GM19351 (cell line): ENCODE measurements at regions not wholly inside any gene's neighbourhood (a gene's known extent, or its start where the extent isn't known, plus 50 kb on each side); places are given as distances from the start of the nearest gene placed in this dataset.
"Not testable (repeated sequence)": the region's sequence is repeated elsewhere in the genome, so short reads cannot be mapped to it uniquely, and the experiment has no call there.

Experiments used
- ATAC-seq: cut with Tn5 transposase; IDR thresholded peaks from one replicate; pipeline ENCODE4 v1.9.1; 2021; ENCODE audit warnings: mild to moderate bottlenecking, moderate library complexity; ENCODE audit not compliant: unreplicated experiment

DNA sequence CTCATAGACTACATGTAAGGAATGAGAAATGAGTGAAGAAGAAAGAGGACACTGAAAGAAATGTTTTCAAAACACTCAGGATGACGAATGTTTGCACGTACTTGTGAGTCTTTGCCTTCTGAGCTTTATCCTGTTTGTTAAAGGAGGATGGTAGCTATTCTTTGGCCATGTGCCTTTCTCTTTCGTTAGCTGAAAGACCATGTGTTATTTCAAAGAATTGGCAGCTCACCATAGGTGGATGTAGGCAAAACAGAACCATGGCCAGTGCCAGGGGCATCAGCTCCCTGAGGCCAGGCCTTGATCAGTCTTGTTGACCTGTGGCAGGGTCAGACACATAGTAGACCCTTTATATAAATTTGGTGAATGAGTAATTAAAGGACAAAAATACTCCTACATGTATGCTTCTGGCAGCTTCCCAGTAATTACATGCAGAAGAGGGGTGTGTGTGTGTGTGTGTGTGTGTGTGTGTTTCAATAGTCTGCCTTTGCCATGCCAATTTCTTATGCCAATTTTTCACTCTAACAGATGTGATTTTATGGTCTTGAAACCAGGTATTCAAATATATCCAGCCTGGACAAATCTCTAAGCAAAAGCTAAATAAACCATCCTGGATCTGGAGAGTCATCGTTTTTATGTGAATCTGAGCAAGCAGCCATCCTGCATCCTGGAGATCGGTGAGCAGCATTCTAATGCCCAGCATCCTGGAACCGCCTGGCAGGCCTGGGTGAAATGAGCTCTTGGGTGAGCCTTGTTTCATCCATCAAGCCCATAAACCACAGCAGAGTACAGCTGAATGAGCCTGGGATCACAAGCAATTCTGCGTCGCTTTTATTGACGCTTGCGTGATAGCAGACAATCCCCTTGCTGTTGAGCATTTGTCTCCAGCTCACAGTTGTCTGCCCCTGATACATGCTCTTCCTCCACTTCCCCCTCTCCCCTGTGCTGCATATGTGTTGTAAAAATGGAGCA is 475.4 kb downstream of the MED10 start:
- no peak for ATAC-seq

DNA sequence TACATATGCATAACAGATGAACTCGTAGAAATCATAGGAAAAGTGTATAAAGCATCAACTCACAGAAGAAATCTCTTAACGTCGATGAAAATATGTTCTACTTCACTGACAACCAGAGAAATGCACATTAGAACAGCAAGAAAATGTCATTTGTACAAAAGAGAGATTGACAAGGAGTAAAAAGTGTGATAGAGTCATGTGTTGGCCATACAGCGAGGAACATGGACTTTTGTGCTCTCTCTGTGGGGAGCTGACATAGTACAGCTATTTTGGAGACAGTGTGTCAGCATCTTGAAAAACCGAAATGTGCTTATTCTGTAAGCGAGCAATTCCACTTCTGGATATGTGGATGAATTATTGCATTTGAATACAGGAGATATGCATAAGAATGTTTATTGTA is 477.9 kb downstream of the ICE1 start:
- no peak for ATAC-seq

DNA sequence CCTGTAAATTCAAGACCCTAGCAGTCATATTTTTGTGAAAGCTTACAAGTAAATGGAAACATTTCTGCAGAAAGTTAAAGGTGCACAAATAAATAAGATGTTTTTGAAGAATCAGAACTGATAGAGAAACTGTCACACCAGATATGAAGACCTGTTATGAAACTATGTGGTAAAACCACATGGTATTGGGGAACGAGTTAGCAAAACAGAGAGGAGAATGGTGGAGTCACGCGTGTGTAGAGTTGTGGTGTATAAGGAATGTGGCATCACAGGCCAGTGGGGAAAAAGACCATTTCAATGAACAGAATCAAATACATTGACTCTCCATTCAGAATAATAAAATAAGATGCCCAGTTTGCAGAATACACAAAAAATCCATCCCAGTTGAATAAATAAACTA is 477.2 kb downstream of the ICE1 start:
- ATAC-seq = no peak

DNA sequence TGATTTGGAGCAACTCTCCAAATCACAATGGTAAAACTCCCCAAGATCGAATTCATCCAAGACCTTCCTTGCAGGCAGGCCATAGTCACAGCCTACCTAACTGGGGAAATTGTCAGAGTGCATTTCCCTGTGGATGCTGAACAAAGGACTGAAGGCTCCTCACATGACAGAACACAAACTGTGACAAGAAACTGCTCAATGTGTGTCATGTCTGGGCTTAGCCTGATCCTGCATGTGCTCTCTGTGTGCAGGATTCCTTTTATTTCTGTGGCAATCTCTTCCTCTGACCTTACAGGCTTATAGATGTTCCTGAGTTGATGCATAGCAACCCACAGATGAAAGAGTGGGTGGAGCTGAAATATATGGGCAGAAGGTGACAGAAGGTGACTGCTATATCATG is 465.8 kb downstream of the ICE1 start:
- ATAC-seq = no peak

DNA sequence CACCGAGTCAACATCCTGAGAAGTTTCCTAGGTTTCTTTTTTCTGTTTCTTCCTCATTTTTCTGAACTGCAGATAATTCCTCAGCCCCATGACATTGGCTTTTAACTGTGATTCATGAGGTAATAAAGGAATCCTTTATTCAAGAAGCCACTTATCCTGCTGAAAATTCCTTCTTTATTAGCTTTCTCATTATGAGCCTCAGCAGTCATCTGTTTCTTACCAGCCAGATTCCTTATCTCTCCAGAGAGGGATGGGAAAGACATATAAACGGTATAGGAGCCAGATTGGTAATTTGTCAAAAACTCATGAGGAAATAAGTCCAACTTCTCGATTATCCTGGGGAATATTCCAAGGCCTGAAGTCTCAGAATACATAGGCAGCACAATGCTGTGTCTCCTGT is 465.4 kb downstream of the ICE1 start:
- no peak for ATAC-seq

DNA sequence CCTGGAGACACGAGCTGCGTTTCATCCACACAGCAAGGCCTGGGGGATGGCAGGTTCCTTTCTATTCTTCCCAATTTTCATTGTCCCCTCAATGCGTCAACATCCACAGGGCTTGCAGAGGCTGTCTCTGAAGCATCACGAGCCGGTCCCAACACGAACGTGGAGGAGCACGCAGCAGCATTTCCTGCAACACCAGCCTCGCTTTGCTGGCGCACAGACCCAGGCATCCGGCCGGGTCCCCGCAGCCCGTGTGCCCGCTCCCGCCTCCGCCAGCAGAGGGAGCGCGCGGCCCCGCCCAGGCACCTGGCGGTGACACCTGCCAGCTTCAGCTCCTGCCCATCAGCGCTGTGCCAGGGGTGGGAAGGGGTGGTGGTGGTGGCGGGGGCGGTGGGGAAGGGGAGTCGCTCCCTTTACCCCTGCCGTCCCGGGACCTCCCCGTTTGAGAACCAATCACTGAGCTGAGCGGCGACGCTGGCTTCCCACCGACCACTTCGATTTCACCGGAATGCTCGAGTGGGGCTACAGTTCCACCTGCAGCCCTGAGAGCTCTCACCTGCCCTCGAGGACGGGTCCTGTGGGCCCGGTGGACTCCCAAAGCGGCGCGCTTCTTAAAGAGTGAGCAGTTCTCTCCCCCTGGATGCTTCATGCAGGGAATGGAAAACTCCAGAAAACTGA is 464.5 kb downstream of the ICE1 start:
- peak; percentile 86 for ATAC-seq

DNA sequence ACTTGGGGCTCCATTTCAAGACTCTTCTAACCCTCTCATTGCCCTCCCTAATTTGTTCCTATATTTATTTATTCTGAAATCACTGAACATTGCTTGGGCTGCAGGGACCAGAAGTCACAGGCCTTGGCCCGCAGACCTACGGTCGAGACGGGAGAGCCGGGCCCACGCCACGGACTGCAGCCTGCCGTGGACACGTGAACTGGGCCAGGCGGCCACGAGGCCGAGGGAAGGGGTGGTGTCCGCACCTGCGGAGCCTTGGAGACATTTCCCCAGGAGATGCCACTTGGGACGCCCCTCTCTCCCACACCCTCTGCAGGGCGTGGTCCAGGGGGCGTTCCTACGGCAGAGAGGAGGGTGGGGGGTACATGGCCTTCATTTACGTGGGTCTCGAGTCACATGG is 463.9 kb downstream of the ICE1 start:
- no peak for ATAC-seq

DNA sequence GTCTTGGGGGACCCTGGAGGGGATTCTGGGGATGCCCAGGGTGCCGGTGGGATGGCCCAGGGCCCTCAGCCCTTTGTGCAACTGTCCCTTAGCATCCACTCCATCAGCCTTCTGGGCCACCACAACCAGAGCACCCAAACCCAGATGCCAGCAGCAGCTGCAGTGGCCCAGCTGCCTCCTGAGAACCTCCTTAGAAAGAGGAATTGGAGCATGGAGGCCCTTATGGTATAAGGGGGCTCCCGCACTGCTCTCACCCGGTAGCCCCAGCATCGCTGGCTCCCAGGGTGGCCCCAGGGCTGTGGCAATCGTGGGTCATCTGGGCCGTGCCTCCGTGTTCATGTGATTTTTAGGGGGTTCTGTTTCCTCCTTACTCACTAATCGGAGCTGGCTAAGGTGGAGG is 463.3 kb downstream of the ICE1 start:
- no peak for ATAC-seq

DNA sequence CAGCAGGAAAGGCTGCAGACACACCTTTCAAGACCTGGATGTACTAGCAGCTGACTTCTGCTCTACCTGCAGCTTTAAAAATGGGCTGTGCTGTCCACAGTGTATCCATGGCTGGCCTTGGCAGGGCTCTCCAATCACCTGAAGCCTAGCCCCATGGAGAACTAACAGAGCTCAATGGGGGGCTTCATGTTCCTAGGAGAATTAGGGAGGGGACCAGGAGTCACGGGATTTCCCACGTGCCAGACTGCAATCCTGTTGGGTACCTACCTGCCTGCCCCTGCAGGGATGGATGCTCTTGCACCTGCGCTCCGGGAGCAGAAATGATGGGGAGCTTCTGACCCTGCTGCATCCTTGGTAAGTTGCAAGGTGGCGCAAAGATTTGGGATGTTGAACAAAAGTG is 462.1 kb downstream of the ICE1 start:
- ATAC-seq = no peak

DNA sequence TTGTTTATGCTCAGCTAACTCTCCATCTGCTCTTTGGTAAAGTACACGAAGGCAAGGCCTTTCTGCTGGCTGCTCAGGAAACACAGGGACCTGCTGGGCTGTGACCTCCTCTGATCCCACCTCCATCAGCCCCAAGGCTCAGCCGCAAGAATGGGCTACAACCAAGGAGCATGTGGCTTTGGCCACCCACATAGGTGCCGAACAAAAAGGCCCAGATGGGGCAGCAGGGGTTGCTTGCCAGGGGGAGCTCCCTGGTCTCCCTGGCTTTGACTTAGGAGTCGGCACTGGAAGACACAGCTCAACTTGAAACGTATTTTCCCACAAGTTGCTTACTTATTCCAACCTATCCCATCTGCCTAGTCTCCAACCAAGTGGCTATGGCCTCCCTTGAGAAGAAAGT is 461.1 kb downstream of the ICE1 start:
- ATAC-seq = no peak

DNA sequence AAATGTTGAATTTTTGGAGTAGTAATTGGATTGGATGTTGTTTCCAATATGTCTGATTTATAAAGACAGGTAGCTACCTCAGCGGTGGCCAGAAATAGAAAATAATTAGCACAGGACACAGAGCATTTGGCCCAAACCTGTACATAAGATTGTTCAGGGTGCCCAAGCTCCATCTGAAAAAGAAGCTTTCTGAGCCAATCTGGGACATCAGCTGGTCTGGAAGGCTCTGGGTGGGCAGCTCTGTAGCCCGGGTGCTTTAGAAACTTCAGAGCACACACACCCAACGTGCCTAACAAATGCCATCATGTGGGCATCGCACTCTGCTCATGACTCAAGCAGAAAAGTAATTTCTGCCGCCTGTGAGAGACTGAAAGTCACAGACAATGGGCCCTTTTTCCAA is 460.7 kb downstream of the ICE1 start:
- ATAC-seq = no peak

DNA sequence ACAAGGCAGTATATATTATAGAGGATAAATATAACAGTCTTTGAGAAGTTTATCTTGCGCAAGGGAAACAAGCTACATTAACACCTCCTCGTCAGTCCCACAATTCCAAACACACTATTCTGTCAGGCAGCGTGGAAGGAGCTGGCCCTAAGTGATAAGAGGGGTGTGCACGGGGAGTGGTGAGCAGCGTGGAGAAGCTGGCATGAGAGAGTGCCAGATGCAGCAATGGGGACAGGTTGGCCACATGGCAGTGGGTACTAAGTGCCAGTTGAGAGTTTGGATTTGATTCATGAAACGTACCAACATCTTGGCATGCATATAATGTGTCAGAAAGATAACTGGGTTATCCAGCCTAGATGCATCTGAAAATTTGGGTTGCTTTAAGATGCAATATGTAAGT is 460.2 kb downstream of the ICE1 start:
- ATAC-seq = no peak

DNA sequence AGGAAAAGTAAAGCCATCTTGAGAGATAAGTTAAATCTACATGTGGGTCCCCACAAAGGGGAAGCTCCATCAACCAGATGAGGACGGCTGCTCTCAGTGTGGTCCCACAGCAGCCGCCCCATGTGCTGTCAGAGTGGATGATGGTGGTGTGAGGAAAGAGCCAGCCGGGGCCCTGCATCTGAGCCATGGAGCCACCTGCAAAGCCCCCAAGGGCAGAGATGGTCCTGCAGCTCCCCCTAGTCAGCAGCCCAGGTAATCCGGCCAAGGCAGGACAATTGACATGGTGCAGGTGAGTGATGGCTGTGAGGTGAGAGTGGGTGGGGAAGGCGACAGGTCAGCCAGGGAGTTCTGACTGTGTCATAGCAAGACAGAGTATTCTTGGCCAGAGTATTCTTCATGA is 458.8 kb downstream of the ICE1 start:
- ATAC-seq = peak; percentile 75

DNA sequence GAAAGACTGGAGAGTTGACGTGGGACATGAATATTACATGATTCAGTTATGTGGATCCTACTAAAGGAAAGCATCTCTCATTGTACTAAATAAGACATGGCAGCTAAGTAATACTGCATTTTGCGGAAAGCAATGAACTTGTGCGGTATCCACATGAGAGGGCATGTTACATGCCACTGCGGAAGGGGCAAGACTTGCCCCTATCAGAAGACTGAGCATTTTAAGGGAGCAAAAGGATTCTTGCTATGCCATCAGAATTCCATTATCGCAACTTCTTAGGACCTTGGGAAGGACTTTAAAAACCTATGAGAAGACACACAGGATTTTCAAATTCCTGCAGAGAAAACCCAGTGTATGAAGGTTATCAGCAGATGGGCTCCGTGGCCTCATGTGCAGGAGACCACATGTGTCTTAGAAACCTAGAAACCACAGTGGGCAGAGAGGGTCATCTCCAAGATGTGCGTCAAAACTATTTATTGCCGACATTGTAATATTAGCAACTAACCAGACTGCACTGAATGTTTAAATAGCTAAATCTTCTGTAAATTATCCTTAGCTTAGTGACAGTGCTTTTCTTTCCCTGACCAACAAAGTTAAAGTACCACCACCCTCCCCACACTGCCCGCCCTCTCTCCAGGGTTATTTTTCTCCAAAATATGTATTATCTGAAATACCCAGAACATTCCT is 457.7 kb downstream of the ICE1 start:
- no peak for ATAC-seq

DNA sequence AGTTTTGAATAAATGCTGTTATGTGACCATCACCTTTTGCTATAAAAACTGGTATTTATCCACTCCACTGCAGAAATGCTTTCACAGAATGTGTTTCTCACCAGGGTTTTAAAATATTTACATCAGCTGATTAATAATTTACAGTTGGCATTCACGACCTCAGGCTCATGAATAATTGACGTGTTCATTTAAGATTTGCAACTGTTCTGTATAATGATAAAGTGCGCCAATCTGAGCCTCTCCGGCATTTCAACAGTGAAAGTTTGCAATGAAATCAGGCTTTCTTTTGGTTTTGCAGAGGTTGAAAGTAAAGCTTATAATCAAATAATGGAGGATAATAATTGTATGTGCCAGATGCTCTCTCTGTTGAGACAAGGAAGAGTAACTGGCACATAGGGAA is 434.9 kb downstream of the ICE1 start:
- ATAC-seq = no peak

DNA sequence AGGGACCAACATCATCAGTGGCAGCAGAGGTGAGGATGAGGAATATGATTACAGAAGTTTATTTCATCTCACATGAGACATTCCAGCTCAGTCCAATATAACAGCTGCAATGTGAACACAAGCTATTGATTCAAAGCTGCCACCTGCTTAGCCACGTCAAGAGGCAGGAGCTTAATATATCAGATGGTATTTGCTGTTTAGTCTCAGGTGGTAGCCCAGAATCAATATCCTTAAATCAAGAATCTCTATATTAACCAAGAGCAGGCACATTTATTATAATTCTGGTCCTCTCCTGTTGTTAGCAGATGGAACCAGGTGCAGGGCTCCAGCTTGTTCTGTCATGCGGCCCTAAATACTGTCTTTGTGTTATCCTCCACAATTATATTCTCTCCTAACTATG is 431.6 kb downstream of the ICE1 start:
- ATAC-seq = no peak

DNA sequence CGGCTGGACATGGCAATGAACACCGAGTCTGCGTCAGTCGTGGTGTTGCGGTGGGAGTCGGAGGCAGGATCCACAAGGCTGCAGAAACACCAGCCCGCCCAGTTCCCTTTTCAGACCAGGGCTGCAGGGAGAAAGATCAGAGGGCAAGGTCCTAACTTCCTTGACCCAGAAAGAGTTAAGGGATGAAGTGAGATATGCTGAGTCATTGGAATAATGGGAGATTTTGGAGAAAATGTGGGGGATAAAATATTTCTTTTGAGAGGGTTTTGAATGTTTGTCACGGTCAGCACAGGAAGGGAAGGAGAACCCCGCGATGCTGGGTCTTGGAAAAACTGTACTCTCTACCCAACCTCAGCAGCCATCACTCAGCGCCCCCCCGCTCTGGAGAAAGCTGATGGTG is 416.0 kb downstream of the ICE1 start:
- no peak for ATAC-seq

DNA sequence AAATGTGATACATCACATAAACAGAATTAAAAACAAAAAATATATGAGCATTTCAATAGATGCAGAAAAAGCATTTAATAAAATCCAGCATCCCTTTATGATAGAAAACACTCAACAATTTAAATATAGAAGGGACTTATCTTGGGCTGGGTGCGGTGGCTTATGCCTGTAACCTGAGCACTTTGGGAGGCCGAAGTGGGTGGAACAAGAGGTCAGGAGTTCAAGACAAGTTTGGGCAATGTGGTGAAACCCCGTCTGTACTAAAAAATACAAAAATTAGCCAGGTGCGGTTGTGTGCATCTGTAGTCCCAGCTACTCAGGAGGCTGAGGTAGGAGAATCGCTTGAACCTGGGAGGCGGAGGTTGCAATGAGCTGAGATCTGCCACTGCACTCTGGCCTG is 409.1 kb downstream of the ICE1 start:
- ATAC-seq = not testable (repeated sequence)

DNA sequence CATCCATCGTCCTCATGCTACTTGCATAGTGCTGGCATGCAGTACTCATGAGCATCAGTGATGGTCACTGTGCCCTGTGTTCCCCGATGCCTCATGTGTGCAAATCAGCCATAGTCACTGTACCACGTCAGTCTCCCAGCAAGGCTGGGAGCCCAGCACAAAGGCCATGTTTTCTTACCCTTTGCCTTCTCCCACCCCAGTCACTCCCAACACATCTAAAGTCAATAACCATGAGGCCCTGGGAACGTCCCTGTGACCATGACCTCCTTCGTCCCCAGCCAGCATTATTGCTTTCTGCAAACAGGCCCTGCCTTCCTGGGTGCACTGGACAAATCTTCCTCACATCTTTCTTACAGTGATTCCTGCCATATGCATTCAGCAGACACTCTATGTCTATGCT is 406.1 kb downstream of the ICE1 start:
- no peak for ATAC-seq

DNA sequence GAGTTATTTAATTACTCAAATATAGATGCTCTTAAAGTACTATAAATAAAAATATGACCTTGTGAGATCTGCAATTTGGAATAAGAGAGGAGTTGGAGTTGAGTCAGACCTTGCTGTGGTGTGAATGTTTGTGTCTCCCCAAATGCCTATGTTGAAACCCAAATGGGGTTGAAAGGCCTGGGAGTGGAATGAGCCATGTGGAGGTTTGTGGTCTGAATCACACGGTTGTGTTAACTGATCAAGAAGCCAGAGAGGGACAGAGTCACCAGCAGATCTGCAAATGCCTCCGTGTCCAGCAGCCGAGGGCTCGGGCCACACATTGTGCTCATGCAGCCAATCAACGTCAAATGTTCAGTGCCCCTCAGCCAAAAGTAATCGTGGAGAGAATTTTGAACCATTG is 404.4 kb downstream of the ICE1 start:
- ATAC-seq = no peak

DNA sequence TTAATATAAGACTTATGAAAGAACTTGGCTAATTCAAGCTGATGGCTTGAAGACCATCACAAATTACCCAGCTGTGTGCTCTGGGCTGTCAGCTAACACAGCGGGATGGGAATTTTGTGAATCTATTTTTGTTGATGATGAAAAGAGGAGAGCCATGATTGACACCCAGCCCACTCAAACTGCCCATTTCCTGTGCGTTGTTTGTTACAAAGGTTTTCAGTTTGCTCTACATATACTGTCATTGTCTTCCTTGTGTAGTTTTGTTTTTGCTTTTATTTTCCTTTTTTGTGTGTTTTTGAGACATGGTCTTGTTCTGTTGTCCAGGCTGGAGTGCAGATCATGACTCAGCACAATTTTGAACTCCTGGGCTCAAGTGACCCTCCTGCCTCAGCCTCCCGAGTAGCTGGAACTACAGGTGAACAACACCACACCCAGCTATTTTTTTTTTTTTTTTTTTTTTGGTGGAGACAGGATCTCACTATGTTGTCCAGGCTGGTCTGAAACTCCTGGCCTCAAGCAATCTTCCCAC is 400.3 kb downstream of the ICE1 start:
- ATAC-seq = no peak

DNA sequence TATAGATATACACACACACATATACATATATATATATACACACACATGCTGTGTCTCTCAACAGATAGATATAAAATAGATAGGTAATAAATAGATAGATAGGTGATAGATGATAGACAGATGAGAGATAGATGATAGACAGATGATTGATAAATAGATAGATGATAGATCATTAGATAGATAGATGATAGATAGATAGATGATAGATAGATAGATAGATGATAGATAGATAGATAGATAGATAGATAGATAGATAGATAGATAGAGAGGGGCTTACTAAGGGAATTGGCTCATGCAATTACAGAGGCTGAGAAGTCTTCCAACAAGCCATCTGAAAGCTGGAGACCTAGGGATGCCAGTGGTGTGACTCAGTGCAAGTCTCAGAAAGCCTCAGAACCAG is 394.5 kb downstream of the ICE1 start:
- ATAC-seq = no peak
